ENCODE measurements at regions not wholly inside any gene's neighbourhood (a gene's known extent, or its start where the extent isn't known, plus 50 kb on each side); places are given as distances from the start of the nearest gene placed in this dataset.

DNA sequence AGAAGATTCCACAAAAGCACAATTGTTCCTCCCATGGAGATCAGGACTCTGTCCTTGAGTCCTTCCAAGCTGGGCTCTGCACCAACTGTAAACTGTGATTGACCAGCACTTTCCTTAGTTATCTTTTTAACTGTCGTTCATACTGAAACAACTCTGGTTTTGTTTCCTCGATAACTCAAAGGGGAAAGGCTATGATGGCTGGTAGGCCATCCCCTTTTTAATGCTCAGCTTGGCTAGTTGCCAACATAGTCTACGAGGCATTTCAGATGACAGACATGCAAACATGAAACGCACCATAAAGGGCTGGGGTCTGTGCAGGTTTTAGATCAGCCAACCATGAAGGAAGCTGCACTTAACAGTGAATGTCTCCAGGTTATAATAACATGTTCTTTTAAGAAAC lies 497.1 kb upstream of the ARID1B start:
- H3K36me3 Mint-ChIP-seq (ENCODE audit: insufficient read depth, unreplicated experiment): no peaks in the 10 kb centered on the region
- no peak overlapping the region for H3K27ac Mint-ChIP-seq (ENCODE audit: unreplicated experiment)
- BruUV-seq (replicated peaks): no TSS peak
- intact Hi-C loops (cut with micrococcal nuclease; ENCODE audit: unreplicated experiment): no loop called here
- no peaks in the 10 kb centered on the region for H3K9me3 Mint-ChIP-seq (ENCODE audit: low read depth, unreplicated experiment)
- CTCF ChIA-PET: no interaction called here
- no peaks in the 10 kb centered on the region for H3K27me3 Mint-ChIP-seq (ENCODE audit: unreplicated experiment)
- H3K4me3 Mint-ChIP-seq (ENCODE audit: low read depth, unreplicated experiment): no peak overlapping the region
- no peak for DNase-seq
- TF ChIP-seq, protein P1, sequence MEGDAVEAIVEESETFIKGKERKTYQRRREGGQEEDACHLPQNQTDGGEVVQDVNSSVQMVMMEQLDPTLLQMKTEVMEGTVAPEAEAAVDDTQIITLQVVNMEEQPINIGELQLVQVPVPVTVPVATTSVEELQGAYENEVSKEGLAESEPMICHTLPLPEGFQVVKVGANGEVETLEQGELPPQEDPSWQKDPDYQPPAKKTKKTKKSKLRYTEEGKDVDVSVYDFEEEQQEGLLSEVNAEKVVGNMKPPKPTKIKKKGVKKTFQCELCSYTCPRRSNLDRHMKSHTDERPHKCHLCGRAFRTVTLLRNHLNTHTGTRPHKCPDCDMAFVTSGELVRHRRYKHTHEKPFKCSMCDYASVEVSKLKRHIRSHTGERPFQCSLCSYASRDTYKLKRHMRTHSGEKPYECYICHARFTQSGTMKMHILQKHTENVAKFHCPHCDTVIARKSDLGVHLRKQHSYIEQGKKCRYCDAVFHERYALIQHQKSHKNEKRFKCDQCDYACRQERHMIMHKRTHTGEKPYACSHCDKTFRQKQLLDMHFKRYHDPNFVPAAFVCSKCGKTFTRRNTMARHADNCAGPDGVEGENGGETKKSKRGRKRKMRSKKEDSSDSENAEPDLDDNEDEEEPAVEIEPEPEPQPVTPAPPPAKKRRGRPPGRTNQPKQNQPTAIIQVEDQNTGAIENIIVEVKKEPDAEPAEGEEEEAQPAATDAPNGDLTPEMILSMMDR (IDR thresholded peaks at IDR 0.05; ENCODE audit: unreplicated experiment): no peak
- no peaks in the 10 kb centered on the region for H3K4me1 Mint-ChIP-seq (ENCODE audit: low read depth, unreplicated experiment)

DNA sequence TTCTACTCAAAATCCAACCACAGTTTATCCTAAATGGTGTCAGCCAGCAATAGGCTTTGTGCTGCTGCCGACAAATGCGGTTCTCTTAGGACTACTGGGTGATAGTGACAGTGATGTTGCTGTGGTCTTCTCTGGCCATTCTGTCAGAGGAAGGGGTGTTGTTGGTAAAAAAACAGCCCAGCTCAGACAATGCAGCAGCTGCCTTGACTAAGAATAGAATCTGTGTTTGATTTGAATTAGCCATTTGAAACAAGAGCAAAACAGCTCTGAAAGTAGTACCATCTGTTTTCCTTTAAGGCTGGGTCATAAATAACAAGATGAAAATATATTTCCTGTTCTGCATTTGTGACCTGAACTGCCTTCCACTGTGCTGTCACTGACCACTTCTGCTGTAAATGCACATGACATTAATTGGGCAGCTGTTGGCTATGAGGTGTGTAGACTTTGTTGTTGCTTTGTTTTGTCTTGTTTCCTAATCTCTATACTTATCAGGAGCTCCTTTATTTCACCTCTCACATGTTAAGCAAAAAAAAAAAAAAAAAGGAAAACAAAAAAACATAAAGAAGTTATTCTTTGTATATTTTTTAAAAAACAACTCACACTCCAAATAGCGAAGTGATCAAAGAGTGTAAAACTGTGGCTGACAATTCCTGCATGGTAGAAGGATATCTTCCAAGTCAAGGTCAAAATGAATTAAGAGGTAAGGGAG lies 497.8 kb upstream of the ARID1B start:
- Mint-ChIP-seq H3K9me3 (ENCODE audit: low read depth, unreplicated experiment) (peaks cover 2% of the 10 kb centered on the region), H3K27ac (ENCODE audit: unreplicated experiment) (no peak overlapping the region), H3K4me1 (ENCODE audit: low read depth, unreplicated experiment) (no peaks in the 10 kb centered on the region), H3K36me3 (ENCODE audit: insufficient read depth, unreplicated experiment) (no peaks in the 10 kb centered on the region), H3K4me3 (ENCODE audit: low read depth, unreplicated experiment) (no peak overlapping the region), H3K27me3 (ENCODE audit: unreplicated experiment) (no peaks in the 10 kb centered on the region)
- intact Hi-C loops (cut with micrococcal nuclease; ENCODE audit: unreplicated experiment): no loop called here
- BruUV-seq (replicated peaks): no TSS peak
- DNase-seq: no peak
- TF ChIP-seq, protein P1 (IDR thresholded peaks at IDR 0.05; ENCODE audit: unreplicated experiment): no peak
- CTCF ChIA-PET: no interaction called here

DNA sequence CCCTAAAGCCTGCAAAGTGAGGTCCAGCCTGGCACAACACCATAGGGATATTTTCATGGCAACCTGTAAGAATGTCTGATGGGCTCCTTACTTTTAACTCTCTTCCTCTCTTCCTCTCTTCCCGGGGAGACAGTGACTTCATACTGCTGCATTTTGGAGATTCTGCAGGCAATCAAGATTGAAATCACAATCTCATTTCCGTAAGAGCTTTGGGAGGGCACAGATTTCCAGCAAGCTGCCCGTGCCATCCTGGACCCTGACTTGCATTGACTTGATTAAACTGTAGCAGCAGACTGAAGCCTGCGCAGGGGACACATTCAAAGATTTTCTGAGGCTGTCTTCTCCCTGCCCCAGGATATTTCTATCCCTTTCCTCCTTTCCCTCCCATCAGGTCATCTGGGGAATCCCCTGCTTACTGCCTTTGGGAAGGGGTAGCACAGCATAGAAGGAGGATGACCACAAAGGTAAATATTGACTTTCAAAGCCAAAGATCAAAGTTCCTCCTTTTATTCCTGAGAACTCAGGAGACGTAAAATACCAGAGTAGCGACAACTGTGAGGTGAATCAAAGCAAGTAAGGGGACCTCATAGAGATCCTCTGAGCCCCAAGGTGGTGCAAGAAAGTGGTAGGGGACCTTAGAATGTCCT lies 504.0 kb upstream of the ARID1B start:
- Mint-ChIP-seq H3K4me1 (ENCODE audit: low read depth, unreplicated experiment) (no peaks in the 10 kb centered on the region), H3K9me3 (ENCODE audit: low read depth, unreplicated experiment) (peaks cover 4% of the 10 kb centered on the region), H3K36me3 (ENCODE audit: insufficient read depth, unreplicated experiment) (no peaks in the 10 kb centered on the region), H3K4me3 (ENCODE audit: low read depth, unreplicated experiment) (no peak overlapping the region), H3K27ac (ENCODE audit: unreplicated experiment) (no peak overlapping the region), H3K27me3 (ENCODE audit: unreplicated experiment) (no peaks in the 10 kb centered on the region)
- CTCF ChIA-PET: no interaction called here
- TF ChIP-seq, protein P1 (IDR thresholded peaks at IDR 0.05; ENCODE audit: unreplicated experiment): no peak
- intact Hi-C loops (cut with micrococcal nuclease; ENCODE audit: unreplicated experiment): no loop called here
- no TSS peak for BruUV-seq (replicated peaks)
- DNase-seq: no peak

DNA sequence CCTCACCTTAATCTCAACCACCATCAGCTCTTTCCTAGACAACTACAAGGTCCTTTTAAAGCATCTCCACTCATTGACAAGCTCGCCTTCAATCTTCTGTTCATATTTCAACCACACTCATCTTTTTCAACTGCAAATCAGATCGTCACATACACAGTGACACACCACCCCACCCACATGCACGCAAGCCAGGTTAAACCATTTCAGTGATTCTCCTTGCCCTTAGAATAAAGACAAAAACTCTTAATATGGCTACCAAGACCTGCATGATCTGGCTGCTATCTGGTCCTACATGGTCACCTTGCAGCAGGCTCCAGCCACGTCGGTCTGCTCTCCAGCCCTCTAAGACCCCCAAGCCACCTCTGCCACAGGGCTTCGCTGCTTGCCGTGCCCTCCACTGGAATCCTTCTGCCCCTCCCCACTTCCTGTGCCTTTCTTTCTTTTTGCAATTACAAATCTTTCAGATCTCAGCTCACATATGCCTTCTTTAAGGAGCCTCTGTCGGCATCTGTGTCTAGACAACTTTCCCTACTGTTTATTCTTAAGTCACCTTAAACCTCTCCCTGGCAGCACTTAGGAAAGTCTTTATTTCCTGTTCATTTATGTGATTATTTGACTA lies 507.3 kb upstream of the ARID1B start:
- no TSS peak for BruUV-seq (replicated peaks)
- H3K36me3 Mint-ChIP-seq (ENCODE audit: insufficient read depth, unreplicated experiment): no peaks in the 10 kb centered on the region
- no peak for DNase-seq
- peaks cover 7% of the 10 kb centered on the region for H3K9me3 Mint-ChIP-seq (ENCODE audit: low read depth, unreplicated experiment)
- H3K4me1 Mint-ChIP-seq (ENCODE audit: low read depth, unreplicated experiment): no peaks in the 10 kb centered on the region
- intact Hi-C loops (cut with micrococcal nuclease; ENCODE audit: unreplicated experiment): no loop called here
- TF ChIP-seq, protein P1 (IDR thresholded peaks at IDR 0.05; ENCODE audit: unreplicated experiment): no peak
- CTCF ChIA-PET: no interaction called here
- no peak overlapping the region for H3K27ac Mint-ChIP-seq (ENCODE audit: unreplicated experiment)
- H3K4me3 Mint-ChIP-seq (ENCODE audit: low read depth, unreplicated experiment): no peak overlapping the region
- no peaks in the 10 kb centered on the region for H3K27me3 Mint-ChIP-seq (ENCODE audit: unreplicated experiment)
